Peyer's patch (tissue), 4 donors: ENCODE measurements at regions not wholly inside any gene's neighbourhood (a gene's known extent, or its start where the extent isn't known, plus 50 kb on each side); places are given as distances from the start of the nearest gene placed in this dataset.

ENCODE experiments used
- POLR2A ChIP-seq, 2 donors: fragments of 450-650 bp; IDR thresholded peaks; one replicate each; pipeline ENCODE4 v1.5.1; 2017; ENCODE audit warnings: antibody characterized with exemption in 2 of 2, mild to moderate bottlenecking in 2 of 2, moderate library complexity in 2 of 2
- TF ChIP-seq, protein P1 (sequence below), 6 experiments: fragments of 450-650 bp in 4 of 6; fragments of 200-600 bp in 2 of 6; sonication (generic) in 1 of 6; IDR thresholded peaks; one replicate each; pipeline ENCODE4 v1.5.1; 2017 to 2019; ENCODE audit warnings: antibody characterized with exemption in 6 of 6, mild to moderate bottlenecking in 3 of 6, moderate library complexity in 1 of 6

DNA sequence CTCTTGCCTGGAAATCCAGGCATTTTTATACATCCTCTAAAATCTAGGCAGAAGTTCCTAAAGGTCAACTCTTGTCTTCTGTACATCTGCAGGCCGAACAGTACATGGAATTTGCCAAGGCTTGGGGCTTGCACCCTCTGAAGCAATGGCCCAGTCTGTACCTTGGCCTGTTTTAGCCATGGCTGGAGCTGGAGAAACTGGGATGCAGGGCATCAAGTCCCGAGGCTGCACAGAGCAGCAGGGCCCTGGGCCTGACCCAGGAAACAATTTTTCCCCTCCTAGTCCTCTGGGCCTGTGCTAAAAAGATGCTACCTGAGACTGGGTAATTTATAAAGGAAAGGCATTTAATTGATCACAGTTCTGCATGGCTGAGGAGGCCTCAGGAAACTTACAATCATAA lies 520.8 kb upstream of the MIR17HG start:
- TF ChIP-seq, protein P1, sequence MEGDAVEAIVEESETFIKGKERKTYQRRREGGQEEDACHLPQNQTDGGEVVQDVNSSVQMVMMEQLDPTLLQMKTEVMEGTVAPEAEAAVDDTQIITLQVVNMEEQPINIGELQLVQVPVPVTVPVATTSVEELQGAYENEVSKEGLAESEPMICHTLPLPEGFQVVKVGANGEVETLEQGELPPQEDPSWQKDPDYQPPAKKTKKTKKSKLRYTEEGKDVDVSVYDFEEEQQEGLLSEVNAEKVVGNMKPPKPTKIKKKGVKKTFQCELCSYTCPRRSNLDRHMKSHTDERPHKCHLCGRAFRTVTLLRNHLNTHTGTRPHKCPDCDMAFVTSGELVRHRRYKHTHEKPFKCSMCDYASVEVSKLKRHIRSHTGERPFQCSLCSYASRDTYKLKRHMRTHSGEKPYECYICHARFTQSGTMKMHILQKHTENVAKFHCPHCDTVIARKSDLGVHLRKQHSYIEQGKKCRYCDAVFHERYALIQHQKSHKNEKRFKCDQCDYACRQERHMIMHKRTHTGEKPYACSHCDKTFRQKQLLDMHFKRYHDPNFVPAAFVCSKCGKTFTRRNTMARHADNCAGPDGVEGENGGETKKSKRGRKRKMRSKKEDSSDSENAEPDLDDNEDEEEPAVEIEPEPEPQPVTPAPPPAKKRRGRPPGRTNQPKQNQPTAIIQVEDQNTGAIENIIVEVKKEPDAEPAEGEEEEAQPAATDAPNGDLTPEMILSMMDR (IDR thresholded peaks at IDR 0.05) = no peak
- TF ChIP-seq POLR2A (IDR thresholded peaks at IDR 0.05) = no peak
